GM19452 (cell line): ENCODE measurements at regions not wholly inside any gene's neighbourhood (a gene's known extent, or its start where the extent isn't known, plus 50 kb on each side); places are given as distances from the start of the nearest gene placed in this dataset.
"Not testable (repeated sequence)": the region's sequence is repeated elsewhere in the genome, so short reads cannot be mapped to it uniquely, and the experiment has no call there.

Experiments used
- ATAC-seq: cut with Tn5 transposase; IDR thresholded peaks from one replicate; pipeline ENCODE4 v1.9.1; 2021; ENCODE audit not compliant: unreplicated experiment

GRCh38 chr2:43074592-43075053 is 151.8 kb downstream of the ZFP36L2 start:
- no peak for ATAC-seq

GRCh38 chr2:43074052-43074451 is 152.4 kb downstream of the ZFP36L2 start:
- ATAC-seq = no peak

DNA sequence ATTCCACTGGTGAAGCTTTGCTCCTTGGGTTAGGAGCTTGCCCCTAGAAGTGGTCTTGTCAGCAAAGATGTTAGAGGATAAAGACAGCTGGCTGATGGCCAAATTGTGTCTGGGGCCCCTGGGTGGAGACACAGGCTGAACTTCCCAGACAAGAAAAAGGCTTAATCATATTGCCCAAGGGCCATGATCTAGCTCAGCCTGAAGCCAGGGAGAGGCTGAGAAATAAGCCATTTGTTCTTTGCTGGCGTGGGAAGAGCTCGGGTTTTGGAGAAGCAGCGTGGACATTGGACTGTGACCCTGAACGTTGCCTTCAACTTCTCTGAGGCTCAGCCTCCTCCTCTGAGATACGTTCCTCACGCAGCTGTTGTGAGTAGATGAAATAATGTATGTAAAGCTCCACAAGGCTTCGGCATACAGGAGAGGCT is 153.0 kb downstream of the ZFP36L2 start:
- ATAC-seq = no peak

DNA sequence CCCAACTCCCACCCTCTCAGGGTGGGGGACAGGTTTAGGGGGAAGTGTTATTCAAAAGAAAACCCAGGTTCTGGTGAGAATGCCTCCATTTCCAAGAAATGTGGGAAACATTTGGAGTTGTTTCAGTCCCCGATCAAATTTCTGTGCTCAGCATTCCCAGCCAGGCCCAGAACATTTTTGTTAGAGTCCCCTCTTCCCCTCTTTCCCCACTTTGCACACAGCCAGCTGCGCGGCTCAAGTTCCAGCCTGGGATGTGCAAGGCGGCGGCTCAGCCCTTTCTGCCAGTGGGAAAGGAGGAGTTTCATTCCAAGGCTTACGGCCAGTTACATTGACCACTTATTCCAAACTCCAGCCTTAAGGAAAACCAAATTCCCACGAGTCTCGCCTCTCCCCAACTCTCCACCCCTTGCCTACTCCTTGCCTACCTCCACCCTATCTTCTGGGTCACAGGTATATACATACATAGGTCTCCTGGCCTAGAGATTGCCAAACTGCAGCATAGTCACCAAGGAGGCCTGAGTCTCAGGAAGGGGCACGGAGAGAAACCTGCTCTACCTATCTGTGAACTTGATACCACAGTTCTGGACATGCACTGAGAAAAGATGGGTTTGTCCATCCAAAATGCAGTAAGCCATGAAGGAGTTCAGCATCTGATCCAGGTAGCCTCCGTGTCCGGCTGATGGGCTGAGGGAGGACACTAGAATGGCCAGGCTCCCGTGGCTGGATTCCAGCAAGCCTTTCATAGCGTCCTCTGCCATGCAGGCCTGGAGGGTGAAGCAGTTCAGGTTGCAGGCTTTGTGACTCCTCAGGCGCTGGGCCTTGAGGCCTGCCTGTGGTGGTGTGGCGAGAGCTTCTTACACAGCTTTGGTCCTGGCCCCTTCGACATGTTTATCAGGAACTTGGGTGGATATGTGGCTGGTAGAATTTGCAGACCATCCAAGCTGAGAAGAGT is 154.5 kb downstream of the ZFP36L2 start:
- no peak for ATAC-seq

GRCh38 chr2:43070676-43071502 is 155.5 kb downstream of the ZFP36L2 start:
- no peak for ATAC-seq

DNA sequence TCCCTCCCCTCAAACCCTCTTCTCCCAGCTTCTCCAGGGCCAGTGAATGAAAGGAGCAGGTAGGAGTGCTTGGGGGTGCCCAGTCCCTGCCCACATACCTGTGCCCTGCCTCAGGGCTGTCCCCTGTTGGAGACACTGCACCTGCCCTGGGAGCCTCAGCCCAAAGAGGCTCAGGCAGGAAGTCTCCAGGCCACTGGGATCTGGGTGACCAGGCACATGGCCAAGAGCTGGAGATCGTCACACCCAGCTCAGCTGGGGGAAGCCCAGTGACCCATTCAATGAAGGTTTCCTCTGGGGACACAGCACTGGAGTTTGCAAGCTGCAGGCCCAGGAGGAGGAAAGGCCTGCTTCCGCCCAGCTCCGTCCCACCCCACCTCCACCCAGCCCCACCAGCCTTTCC is 156.4 kb downstream of the ZFP36L2 start:
- no peak for ATAC-seq

GRCh38 chr2:43068631-43069517 is 157.5 kb downstream of the ZFP36L2 start:
- no peak for ATAC-seq

DNA sequence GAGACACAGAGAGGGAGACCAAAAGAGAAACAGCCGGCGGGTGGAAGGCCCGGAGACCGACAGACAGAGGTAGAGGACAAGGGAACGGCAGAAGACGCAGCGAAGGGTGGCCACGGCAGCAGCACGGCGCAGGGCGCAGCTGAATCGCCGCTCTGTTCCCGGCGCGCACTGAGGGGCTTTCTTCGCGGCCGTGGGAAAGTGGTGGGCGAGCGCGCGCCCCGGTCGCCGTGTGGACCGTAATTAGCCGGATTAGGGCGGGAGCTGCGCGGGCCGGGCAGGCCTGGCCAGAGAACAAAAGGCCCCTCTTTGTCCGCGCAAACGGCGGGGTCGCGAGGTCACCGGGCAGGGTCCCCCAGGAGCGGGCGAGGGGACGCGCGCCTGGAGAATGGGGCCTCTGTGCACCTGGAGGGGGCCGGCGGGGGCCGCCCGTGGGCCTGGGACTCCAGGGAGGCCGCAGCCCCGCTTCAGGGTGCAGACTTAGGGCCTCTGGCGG is 158.3 kb downstream of the ZFP36L2 start:
- ATAC-seq = no peak

DNA sequence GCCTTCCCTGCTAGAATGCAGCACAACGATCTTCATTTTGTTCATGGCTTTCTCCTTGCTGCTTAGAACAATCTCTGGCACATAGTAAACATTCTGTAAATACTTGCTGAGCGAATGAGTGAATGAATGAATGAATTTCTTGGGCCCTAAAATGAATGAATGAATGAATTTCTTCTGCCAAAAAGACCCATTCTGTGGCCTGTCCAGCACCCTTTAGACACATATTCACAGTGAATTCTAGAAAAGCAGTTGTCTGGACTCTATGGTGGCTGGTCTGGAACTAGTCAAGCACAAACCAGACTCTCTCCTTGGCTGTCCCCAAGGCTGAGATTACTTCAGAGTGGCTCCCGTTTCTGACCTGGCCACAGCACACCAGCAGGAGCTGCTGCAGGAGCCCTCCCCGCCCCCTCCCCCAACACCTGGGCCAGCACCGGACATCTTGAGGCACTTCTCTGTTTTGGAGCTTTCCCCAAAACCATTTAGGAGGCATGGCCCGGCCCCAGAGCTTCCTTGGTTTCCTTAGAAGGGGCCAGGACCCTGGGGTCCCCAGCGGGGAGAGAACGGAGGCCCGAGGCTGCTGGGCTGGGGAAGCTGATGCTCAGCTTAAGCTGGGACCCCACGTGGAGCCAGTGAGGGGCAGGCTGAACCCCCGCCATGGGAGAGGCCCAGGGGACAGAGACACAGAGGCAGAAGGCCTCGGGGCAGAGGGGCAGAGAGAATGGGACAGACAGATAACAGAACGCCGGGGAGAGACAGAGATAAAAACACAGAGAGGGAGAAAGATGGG is 159.0 kb downstream of the ZFP36L2 start:
- ATAC-seq = no peak

DNA sequence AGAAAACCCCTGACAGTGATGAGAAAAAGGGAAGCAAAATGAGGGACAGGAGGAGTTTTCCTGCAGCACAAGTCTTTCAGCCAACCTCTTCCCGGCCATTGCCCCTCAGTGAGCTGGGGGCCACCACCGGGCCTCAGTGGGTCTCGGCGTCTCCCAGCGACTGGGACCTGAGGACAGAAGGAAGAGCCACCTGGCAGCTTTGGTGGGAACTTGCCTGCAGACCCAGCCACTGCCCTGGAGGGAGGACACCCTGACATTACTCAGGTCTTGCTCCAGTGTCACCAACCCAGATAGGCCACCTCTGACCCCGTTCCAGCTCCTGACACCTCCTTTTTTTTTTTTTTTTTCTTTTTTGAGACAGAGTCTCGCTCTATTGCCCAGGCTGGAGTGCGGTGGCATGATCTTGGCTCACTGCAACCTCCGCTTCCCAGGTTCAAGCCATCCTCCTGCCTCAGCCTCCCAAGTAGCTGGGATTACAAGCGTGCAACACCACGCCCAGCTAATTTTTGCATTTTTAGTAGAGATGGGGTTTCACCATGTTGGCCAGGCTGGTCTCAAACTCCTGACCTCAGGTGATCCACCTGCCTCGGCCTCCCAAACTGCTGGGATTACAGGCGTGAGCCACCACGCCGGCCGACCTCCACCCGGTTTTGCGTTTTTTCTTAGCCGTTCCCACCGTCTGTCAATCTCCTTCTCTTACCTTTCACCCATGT is 159.7 kb downstream of the ZFP36L2 start:
- ATAC-seq = not testable (repeated sequence)

GRCh38 chr2:43065871-43066270 is 160.5 kb downstream of the ZFP36L2 start:
- no peak for ATAC-seq

DNA sequence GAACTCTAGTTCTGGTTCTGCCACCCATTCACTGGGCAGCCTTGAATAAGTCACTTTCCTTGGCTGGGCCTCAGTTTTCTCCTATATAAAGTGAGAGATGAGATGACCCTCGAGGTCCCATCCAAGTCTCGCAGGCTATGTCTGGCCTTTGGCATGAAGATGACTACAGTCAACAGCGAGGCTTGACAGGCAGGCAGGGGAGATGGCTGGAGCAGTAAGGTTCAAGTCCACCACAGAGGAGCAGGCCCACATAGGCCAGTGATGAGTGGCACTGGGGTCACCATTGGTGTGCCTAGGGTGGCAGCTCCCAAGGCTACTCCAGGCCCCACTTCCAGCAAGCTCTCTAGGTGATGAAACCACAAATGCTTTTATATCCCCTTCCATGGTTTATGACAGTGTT is 161.4 kb downstream of the ZFP36L2 start:
- no peak for ATAC-seq

DNA sequence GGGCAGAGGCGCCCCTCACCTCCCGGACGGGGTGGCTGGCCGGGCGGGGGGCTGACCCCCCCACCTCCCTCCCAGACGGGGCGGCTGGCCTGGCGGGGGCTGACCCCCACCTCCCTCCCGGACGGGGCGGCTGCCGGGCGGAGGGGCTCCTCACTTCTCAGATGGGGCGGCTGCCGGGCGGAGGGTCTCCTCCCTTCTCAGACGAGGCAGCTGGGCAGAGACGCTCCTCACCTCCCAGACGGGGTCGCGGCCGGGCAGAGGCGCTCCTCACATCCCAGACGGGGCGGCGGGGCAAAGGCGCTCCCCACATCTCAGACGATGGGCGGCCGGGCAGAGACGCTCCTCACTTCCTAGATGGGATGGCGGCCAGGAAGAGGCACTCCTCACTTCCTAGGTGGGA is 163.3 kb downstream of the ZFP36L2 start:
- not testable (repeated sequence) for ATAC-seq

- no peak for ATAC-seq
Observed at GRCh38 chr2:43062058-43062457, 164.3 kb downstream of the ZFP36L2 start.

DNA sequence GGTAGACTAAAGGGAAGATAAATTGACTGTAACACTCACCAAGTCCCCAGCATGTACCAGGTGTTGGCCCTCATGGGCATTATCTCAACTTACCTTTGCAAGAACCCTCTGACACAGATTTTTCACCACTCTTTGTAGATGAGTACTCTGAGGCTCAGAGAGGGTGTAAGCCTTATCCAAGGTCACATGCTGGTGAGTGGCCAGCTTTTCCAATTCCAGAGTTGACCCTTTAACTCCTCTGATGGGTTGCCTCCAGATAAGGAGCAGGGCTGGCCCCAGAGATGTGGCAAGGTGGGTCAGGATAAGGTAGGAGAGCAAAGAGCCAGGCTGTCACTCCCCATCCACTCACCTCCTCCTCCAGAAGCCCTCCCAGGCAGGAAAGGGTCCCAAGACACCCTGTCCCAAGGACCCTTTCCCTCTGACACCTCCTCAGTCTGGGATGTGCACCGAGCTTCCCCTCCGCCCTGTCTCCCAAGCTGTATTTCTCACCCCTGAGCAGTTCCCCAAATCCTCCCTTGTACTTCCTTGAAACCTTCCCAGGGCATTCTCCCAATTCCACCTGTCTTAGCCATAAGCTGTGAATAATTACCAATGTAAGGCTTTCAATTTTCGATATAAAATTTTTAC is 165.9 kb downstream of the ZFP36L2 start:
- no peak for ATAC-seq

- peak; percentile 58 for ATAC-seq
Observed at GRCh38 chr2:43059183-43059897, 167.1 kb downstream of the ZFP36L2 start.

DNA sequence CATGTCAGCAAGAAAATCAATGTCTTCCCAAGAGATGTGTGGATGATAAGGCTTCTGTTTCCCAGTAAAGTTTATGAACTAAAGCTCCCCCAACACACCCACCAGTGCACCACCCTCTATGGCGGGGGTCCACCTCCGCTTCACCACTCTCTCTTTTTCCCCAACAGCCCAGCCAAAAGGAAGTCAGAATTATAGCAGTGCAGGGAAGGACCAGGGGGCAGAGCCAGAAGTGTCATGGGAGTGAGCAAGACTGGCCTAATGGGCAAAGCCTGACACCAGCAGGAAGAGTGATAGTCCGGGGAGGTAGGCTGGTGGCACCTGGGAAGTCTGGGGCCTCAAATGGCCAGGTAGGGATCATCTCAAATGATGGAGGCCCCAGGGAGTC is 167.7 kb downstream of the ZFP36L2 start:
- no peak for ATAC-seq
